ENCODE measurements at regions not wholly inside any gene's neighbourhood (a gene's known extent, or its start where the extent isn't known, plus 50 kb on each side); places are given as distances from the start of the nearest gene placed in this dataset.

- Histone ChIP-seq H3K18ac (ENCODE audit: low read depth, low read length) (no peak overlapping the region), H3K4me2 (ENCODE audit: low read depth, low read length) (no peak overlapping the region), H2AK9ac (replicated peaks; ENCODE audit: low read depth, low read length, poor library complexity) (no peak overlapping the region), H3K4ac (ENCODE audit: low read depth, low read length) (no peak overlapping the region), H3K9me1 (ENCODE audit: insufficient read depth, low read length) (no peaks in the 10 kb centered on the region), H3K9me3 (ENCODE audit: control insufficient read depth, insufficient read depth, low read length) (no peaks in the 10 kb centered on the region), H3K27ac (ENCODE audit: insufficient read depth, low read length) (no peak overlapping the region), H3K9ac (ENCODE audit: low read depth, low read length) (no peak overlapping the region), H4K20me1 (ENCODE audit: insufficient read depth, low read length) (no peaks in the 10 kb centered on the region), H3K36me3 (ENCODE audit: control insufficient read depth, insufficient read depth, low read length) (no peaks in the 10 kb centered on the region), H3K23ac (ENCODE audit: low read depth, low read length) (no peak overlapping the region), H4K5ac (ENCODE audit: low read depth, low read length) (no peak overlapping the region), H2AFZ (replicated peaks; ENCODE audit: low read length, poor library complexity) (no peak overlapping the region), H3K56ac (ENCODE audit: extremely low read depth, insufficient read depth, low read length) (no peak overlapping the region), H3K79me1 (ENCODE audit: low read depth in 1 of 2, low read length in 2 of 2) (no peaks in the 10 kb centered on the region), H3K4me3 (ENCODE audit: insufficient read depth, low read depth, low read length) (no peak overlapping the region), H3K4me1 (ENCODE audit: control insufficient read depth, insufficient read depth, low read length) (no peaks in the 10 kb centered on the region), H2BK120ac (ENCODE audit: low read depth, low read length) (no peak overlapping the region), H2AK5ac (ENCODE audit: low read depth, low read length) (no peak overlapping the region), H3K27me3 (ENCODE audit: control insufficient read depth, insufficient read depth, low read length) (peaks cover 18% of the 10 kb centered on the region), H3K14ac (replicated peaks; ENCODE audit: low read depth, low read length) (no peak overlapping the region), H4K91ac (ENCODE audit: insufficient read depth, low read depth, low read length) (no peak overlapping the region), H2BK5ac (ENCODE audit: low read depth, low read length, poor library complexity, severe bottlenecking) (no peak overlapping the region), H2BK20ac (ENCODE audit: low read depth, low read length) (no peak overlapping the region), H4K8ac (ENCODE audit: low read depth in 2 of 2, low read length in 2 of 2) (no peak overlapping the region), H2BK15ac (ENCODE audit: low read depth, low read length) (no peak overlapping the region)
- DNase-seq (no peak), ATAC-seq (ENCODE audit: low read depth) (no peak)
- BruUV-seq (replicated peaks) = no TSS peak
- in situ Hi-C loops (cut with MboI; ENCODE audit: low sequenced_read_pairs) (no loop called here), intact Hi-C loops (cut with micrococcal nuclease) (no loop called here), dilution Hi-C loops (cut with HindIII; ENCODE audit: low sequenced_read_pairs, unreplicated experiment) (no loop called here)
- CTCF ChIA-PET = no interaction called here
- POLR2A ChIA-PET (ENCODE audit: unreplicated experiment) = no interaction called here
- WGBS, 2 experiments (ENCODE audit: extremely low coverage in 2 of 2, insufficient read length in 1 of 2) = 100% methylated on average over 5 of the region's 9 CpGs; no CpG with 5 or more reads in 1 of the 2 experiments
- TF ChIP-seq CHD1 (IDR thresholded peaks at IDR 0.05; ENCODE audit: low read depth, low read length) (no peak), RAD21 (IDR thresholded peaks at IDR 0.05; ENCODE audit: low read length) (no peak), POLR2A (IDR thresholded peaks at IDR 0.05; ENCODE audit: low read depth, low read length) (no peak), ELK1 (IDR thresholded peaks at IDR 0.05; ENCODE audit: borderline replicate concordance, low read depth, low read length) (no peak), MXI1 (IDR thresholded peaks at IDR 0.05; ENCODE audit: borderline replicate concordance, low read depth, low read length) (no peak), SMC3 (IDR thresholded peaks at IDR 0.05; ENCODE audit: low read depth, low read length) (no peak)
These were observed 61.4 kb upstream of the USP6NL start for GRCh38 chr10:11672836-11673235.
